HEK293T (cell line): ENCODE measurements at regions not wholly inside any gene's neighbourhood (a gene's known extent, or its start where the extent isn't known, plus 50 kb on each side); places are given as distances from the start of the nearest gene placed in this dataset.

Experiments
- ARNT ChIP-seq: fragments of 450-650 bp; IDR thresholded peaks from 2 replicates; pipeline ENCODE4 v1.6.1; 2017; ENCODE audit warnings: mild to moderate bottlenecking
- FOXA1 ChIP-seq: fragments of 450-650 bp; IDR thresholded peaks from 2 replicates; pipeline ENCODE4 v1.6.1; 2016; ENCODE audit warnings: mild to moderate bottlenecking
- FOXK2 ChIP-seq: fragments of 450-650 bp; IDR thresholded peaks from 2 replicates; pipeline ENCODE4 v1.6.1; 2016; ENCODE audit warnings: mild to moderate bottlenecking

DNA sequence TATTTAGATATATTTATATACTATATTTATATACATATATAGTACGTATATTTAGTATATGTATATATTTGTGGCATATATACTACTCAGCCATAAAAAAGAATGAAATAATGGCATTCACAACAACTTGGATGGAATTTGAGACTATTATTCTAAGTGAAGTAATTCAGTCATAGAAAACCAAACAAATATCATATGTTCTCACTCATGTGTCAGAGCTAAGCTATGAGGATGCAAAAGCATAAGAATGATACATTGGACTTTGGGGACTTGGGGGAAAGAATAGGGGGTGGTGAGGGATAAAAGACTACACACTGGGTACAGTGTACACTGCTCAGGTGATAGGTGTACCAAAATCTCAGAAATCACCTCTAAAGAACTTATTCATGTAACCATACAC is 1015.7 kb downstream of the EFNB2 start:
- TF ChIP-seq FOXK2 (no peak), FOXA1 (no peak), ARNT (no peak)
